ENCODE measurements at regions not wholly inside any gene's neighbourhood (a gene's known extent, or its start where the extent isn't known, plus 50 kb on each side); places are given as distances from the start of the nearest gene placed in this dataset.

DNA sequence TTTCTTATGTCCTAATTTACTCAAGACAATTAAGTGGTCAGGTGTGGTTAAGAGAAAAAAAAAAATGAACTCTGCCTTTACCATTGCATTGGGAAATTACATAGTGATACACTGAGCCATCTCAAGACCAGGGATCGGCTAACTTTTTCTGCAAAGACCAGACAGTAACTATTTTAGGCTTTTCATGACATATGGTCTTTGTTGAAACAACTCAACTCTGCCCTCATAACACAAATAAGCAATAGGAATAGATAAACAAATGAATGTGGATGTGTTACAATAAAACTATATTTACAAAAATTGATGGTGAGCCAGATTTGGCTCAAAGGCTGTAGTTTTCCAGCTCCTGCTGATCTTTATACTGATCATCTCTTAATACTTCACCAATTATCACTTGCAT lies 632.6 kb upstream of the INTU start:
- TF ChIP-seq POLR2AphosphoS5 (IDR thresholded peaks at IDR 0.05; ENCODE audit: low read depth): no peak
- TF ChIP-seq, protein P1, sequence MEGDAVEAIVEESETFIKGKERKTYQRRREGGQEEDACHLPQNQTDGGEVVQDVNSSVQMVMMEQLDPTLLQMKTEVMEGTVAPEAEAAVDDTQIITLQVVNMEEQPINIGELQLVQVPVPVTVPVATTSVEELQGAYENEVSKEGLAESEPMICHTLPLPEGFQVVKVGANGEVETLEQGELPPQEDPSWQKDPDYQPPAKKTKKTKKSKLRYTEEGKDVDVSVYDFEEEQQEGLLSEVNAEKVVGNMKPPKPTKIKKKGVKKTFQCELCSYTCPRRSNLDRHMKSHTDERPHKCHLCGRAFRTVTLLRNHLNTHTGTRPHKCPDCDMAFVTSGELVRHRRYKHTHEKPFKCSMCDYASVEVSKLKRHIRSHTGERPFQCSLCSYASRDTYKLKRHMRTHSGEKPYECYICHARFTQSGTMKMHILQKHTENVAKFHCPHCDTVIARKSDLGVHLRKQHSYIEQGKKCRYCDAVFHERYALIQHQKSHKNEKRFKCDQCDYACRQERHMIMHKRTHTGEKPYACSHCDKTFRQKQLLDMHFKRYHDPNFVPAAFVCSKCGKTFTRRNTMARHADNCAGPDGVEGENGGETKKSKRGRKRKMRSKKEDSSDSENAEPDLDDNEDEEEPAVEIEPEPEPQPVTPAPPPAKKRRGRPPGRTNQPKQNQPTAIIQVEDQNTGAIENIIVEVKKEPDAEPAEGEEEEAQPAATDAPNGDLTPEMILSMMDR (IDR thresholded peaks at IDR 0.05; ENCODE audit: insufficient read depth, low read length): no peak
- TF ChIP-seq, protein P2, sequence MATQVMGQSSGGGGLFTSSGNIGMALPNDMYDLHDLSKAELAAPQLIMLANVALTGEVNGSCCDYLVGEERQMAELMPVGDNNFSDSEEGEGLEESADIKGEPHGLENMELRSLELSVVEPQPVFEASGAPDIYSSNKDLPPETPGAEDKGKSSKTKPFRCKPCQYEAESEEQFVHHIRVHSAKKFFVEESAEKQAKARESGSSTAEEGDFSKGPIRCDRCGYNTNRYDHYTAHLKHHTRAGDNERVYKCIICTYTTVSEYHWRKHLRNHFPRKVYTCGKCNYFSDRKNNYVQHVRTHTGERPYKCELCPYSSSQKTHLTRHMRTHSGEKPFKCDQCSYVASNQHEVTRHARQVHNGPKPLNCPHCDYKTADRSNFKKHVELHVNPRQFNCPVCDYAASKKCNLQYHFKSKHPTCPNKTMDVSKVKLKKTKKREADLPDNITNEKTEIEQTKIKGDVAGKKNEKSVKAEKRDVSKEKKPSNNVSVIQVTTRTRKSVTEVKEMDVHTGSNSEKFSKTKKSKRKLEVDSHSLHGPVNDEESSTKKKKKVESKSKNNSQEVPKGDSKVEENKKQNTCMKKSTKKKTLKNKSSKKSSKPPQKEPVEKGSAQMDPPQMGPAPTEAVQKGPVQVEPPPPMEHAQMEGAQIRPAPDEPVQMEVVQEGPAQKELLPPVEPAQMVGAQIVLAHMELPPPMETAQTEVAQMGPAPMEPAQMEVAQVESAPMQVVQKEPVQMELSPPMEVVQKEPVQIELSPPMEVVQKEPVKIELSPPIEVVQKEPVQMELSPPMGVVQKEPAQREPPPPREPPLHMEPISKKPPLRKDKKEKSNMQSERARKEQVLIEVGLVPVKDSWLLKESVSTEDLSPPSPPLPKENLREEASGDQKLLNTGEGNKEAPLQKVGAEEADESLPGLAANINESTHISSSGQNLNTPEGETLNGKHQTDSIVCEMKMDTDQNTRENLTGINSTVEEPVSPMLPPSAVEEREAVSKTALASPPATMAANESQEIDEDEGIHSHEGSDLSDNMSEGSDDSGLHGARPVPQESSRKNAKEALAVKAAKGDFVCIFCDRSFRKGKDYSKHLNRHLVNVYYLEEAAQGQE (IDR thresholded peaks at IDR 0.05; ENCODE audit: insufficient replicate concordance, low read depth): no peak
- TF ChIP-seq GABPA (IDR thresholded peaks at IDR 0.05; ENCODE audit: low read depth): no peak

All from HL-60 (cell line).